SU-DHL-6 (cell line): ENCODE measurements at regions not wholly inside any gene's neighbourhood (a gene's known extent, or its start where the extent isn't known, plus 50 kb on each side); places are given as distances from the start of the nearest gene placed in this dataset.

Experiments used
- H2AFZ ChIP-seq: fragments of 200-600 bp; sonication (generic); 2 replicates; pipeline ENCODE4 v1.6.1; 2014; ENCODE audit warnings: low read depth, mild to moderate bottlenecking, moderate library complexity, mixed read lengths, antibody characterized with exemption, low read length; ENCODE audit not compliant: severe bottlenecking
- H3F3A ChIP-seq: fragments of 200-600 bp; shearing (Covaris generic); 2 replicates; pipeline ENCODE4 v1.6.0; 2016; ENCODE audit warnings: antibody characterized with exemption, mild to moderate bottlenecking; ENCODE audit not compliant: insufficient read depth
- H3K27ac ChIP-seq: fragments of 200-600 bp; sonication (generic); 2 replicates; pipeline ENCODE4 v1.5.1; 2016; ENCODE audit warnings: low read depth, mild to moderate bottlenecking, low read length, moderate library complexity, mixed read lengths
- H3K27me3 ChIP-seq: fragments of 200-600 bp; sonication (generic), shearing (Covaris generic); 2 replicates; pipeline ENCODE4 v1.6.0; 2014; ENCODE audit warnings: mild to moderate bottlenecking, low read length
- H3K36me3 ChIP-seq: fragments of 200-600 bp; sonication (generic); 2 replicates; pipeline ENCODE4 v1.6.1; 2014; ENCODE audit warnings: mild to moderate bottlenecking, low read length, mixed read lengths
- H3K4me2 ChIP-seq: fragments of 300-600, 200-600 bp; shearing (Covaris generic), sonication (generic); 2 replicates; pipeline ENCODE4 v1.6.0; 2014; ENCODE audit warnings: low read length, low read depth, mild to moderate bottlenecking; ENCODE audit not compliant: poor library complexity, severe bottlenecking
- H3K4me3 ChIP-seq: fragments of 200-600 bp; sonication (generic); 2 replicates; pipeline ENCODE4 v1.5.1; 2014; ENCODE audit warnings: antibody characterized with exemption, low read length, mild to moderate bottlenecking, mixed read lengths; ENCODE audit not compliant: insufficient read depth, poor library complexity, severe bottlenecking
- H3K79me2 ChIP-seq: fragments of 200-600 bp; sonication (generic); 2 replicates; pipeline ENCODE4 v1.6.1; 2014; ENCODE audit warnings: mild to moderate bottlenecking, low read length, moderate library complexity; ENCODE audit not compliant: insufficient read depth
- H3K9ac ChIP-seq: fragments of 200-600 bp; sonication (generic); 2 replicates; pipeline ENCODE4 v1.7.0; 2014; ENCODE audit warnings: mild to moderate bottlenecking, low read length
- H3K9me2 ChIP-seq: fragments of 200-600 bp; sonication (generic); replicated peaks from 2 replicates; pipeline ENCODE4 v1.6.1; 2014; ENCODE audit warnings: low read length; ENCODE audit not compliant: insufficient read depth
- H3K9me3 ChIP-seq: fragments of 200-600 bp; sonication (generic); 2 replicates; pipeline ENCODE4 v1.6.1; 2014; ENCODE audit warnings: low read length, mixed read lengths; ENCODE audit not compliant: insufficient read depth
- H4K20me1 ChIP-seq: fragments of 200-600 bp; sonication (generic); 2 replicates; pipeline ENCODE4 v1.6.1; 2014; ENCODE audit warnings: low read depth, mild to moderate bottlenecking, antibody characterized with exemption, low read length, moderate library complexity, mixed read lengths
- EZH2phosphoT487 ChIP-seq: fragments of 200-600 bp; sonication (generic), shearing (Covaris generic); conservative IDR thresholded peaks from 2 replicates; pipeline ENCODE4 v1.6.1; 2018; ENCODE audit warnings: mild to moderate bottlenecking, antibody characterized with exemption, low read length, moderate library complexity, mixed read lengths
- TF ChIP-seq, protein P1 (sequence below): fragments of 200-600 bp; sonication (generic); IDR thresholded peaks from one replicate; pipeline ENCODE4 v1.5.1; 2017; ENCODE audit warnings: antibody characterized with exemption, mild to moderate bottlenecking, low read length, moderate library complexity; ENCODE audit not compliant: insufficient read depth, poor library complexity, severe bottlenecking

DNA sequence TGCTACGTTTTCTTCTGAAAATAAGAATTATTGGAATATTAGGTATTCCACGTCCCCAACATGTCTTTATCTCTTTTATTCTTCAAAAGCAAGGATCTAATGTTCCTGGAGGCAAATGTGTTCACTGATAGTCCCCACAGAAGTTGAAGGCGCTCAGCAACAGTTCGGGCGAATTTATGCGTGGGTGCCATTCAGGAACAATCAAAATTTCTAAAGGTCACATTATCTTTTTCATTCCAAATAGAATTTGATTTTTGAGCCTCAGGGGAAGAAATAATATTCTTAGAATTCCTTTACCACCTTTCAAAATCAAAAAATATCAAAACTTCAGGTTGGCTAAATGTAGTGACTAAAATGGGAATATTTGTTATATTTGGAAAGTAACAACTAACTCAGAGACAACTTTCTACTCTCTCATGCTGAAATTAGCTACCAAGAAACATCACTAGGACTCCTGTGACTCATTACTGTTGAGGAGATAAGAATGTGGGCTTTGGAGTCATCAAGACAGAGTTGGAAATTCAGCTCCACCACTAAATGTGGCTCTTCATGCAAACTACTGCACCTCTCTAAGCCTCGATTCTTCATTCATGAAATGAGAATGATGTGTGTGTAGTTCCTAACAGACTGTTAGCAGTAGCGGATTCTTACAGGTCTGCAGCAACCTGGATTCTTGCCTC is 72.3 kb upstream of the KIT start:
- Histone ChIP-seq H3K36me3 (no peaks in the 10 kb centered on the region), H3K79me2 (no peaks in the 10 kb centered on the region), H3K27ac (no peak overlapping the region), H3K9me3 (no peaks in the 10 kb centered on the region), H3K27me3 (no peaks in the 10 kb centered on the region), H4K20me1 (no peaks in the 10 kb centered on the region), H3K9ac (no peak overlapping the region), H2AFZ (no peak overlapping the region), H3F3A (no peaks in the 10 kb centered on the region), H3K9me2 (no peaks in the 10 kb centered on the region), H3K4me2 (no peak overlapping the region), H3K4me3 (no peak overlapping the region)
- TF ChIP-seq, protein P1, sequence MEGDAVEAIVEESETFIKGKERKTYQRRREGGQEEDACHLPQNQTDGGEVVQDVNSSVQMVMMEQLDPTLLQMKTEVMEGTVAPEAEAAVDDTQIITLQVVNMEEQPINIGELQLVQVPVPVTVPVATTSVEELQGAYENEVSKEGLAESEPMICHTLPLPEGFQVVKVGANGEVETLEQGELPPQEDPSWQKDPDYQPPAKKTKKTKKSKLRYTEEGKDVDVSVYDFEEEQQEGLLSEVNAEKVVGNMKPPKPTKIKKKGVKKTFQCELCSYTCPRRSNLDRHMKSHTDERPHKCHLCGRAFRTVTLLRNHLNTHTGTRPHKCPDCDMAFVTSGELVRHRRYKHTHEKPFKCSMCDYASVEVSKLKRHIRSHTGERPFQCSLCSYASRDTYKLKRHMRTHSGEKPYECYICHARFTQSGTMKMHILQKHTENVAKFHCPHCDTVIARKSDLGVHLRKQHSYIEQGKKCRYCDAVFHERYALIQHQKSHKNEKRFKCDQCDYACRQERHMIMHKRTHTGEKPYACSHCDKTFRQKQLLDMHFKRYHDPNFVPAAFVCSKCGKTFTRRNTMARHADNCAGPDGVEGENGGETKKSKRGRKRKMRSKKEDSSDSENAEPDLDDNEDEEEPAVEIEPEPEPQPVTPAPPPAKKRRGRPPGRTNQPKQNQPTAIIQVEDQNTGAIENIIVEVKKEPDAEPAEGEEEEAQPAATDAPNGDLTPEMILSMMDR = no peak
- TF ChIP-seq EZH2phosphoT487 = no peak

DNA sequence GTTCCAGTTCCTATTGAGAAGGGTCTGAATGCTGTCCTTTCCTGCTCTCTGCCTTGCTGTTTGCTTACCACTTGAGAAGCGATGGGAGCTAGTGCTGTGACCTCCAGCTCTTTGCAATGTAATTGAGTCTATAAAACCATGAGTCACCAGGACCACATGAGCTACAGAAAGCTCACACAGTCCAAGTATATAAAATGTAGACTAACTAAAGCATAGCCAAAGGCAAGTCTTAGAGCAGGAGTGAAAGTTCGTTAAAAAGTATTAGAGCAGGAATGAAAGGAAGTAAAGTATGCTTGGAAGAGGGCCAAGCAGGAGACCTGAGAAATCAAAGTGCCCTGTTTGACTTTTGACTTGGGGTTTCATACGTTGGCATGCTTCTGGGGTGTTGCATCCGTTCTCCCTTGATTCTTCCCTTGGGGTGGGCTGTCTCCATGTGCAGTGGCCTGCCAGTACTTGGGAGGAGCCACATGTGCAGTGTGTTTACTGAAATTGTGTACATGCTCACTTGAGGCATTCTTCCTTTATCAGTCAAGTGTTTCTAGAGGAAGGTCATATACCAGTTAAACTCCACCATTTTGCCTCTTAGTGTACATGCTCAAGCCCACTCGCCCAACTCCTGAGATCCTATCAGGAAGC is 71.3 kb upstream of the KIT start:
- Histone ChIP-seq H4K20me1 (no peaks in the 10 kb centered on the region), H2AFZ (no peak overlapping the region), H3K27me3 (no peaks in the 10 kb centered on the region), H3K4me2 (no peak overlapping the region), H3K79me2 (no peaks in the 10 kb centered on the region), H3K4me3 (no peak overlapping the region), H3K9ac (no peak overlapping the region), H3F3A (no peaks in the 10 kb centered on the region), H3K9me3 (no peaks in the 10 kb centered on the region), H3K36me3 (no peaks in the 10 kb centered on the region), H3K27ac (no peak overlapping the region), H3K9me2 (no peaks in the 10 kb centered on the region)
- no peak for TF ChIP-seq EZH2phosphoT487
- TF ChIP-seq, protein P1 = no peak

DNA sequence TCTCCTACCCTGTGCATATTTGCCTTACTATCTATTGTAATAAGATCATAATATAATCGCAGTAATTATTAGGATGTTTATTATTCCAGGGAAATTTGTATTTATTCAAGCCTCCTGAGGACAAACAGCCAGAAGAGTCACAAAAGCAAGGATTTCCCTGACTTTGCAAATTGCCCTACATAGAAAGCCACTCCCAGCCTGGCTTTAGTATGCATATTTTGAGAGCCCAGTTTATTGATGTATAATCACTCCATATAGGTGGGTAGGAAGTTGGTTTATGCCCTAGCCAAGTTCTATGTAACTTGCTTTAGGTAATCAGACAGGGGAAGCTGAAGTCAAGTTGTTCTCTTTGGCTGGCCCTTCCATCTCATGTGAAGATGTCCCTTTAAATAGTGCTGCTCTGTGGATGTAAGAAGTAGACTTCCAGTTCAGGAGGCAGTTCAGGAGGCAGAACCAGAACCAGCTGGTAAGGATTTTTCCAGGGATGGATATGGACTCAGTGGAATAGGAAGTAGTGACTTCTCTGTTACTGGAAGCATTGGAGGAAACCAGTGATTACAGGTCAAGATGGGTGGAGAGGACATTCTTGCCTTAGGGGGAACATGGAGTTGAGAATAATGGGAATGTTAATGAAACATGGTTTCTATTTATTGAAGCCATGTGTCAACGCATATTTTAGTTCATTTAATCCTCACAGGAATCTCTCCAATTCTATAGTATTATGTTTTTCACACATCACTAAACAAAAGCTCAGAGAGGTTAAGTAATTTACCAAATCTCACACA is 70.5 kb upstream of the KIT start:
- H4K20me1 ChIP-seq = no peaks in the 10 kb centered on the region
- H3K36me3 ChIP-seq = no peaks in the 10 kb centered on the region
- no peak overlapping the region for H3K9ac ChIP-seq
- no peaks in the 10 kb centered on the region for H3K79me2 ChIP-seq
- H3K27me3 ChIP-seq = no peaks in the 10 kb centered on the region
- H2AFZ ChIP-seq = no peak overlapping the region
- no peak overlapping the region for H3K4me2 ChIP-seq
- H3K9me3 ChIP-seq = no peaks in the 10 kb centered on the region
- TF ChIP-seq EZH2phosphoT487 = no peak
- TF ChIP-seq, protein P1 = no peak
- H3F3A ChIP-seq = no peaks in the 10 kb centered on the region
- no peaks in the 10 kb centered on the region for H3K9me2 ChIP-seq
- no peak overlapping the region for H3K27ac ChIP-seq
- no peak overlapping the region for H3K4me3 ChIP-seq
